SH-SY5Y (cell line): ENCODE measurements at regions not wholly inside any gene's neighbourhood (a gene's known extent, or its start where the extent isn't known, plus 50 kb on each side); places are given as distances from the start of the nearest gene placed in this dataset.
A peak's percentile ranks its signal among the peaks of the same experiment; 100 is the strongest.

Source experiments
- GATA2 ChIP-seq: IDR thresholded peaks from 2 replicates; pipeline ENCODE4 v1.6.1; 2011; ENCODE audit warnings: mild to moderate bottlenecking, low read depth, low read length
- GATA3 ChIP-seq: IDR thresholded peaks from 2 replicates; pipeline ENCODE4 v1.6.1; 2011; ENCODE audit warnings: low read depth, mild to moderate bottlenecking, low read length, moderate library complexity

GRCh38 chr2:225136552-225136951, 94.3 kb upstream of the DOCK10 start:
- no peak for TF ChIP-seq GATA3
- TF ChIP-seq GATA2 = no peak

GRCh38 chr2:225131898-225132297, 89.6 kb upstream of the DOCK10 start:
- TF ChIP-seq GATA3 (no peak), GATA2 (no peak)

- TF ChIP-seq GATA3 = no peak
- TF ChIP-seq GATA2 = no peak
Measured at GRCh38 chr2:225130093-225130492, 87.8 kb upstream of the DOCK10 start.

GRCh38 chr2:225124311-225125017, 82.2 kb upstream of the DOCK10 start:
- no peak for TF ChIP-seq GATA2
- no peak for TF ChIP-seq GATA3

GRCh38 chr2:225122583-225123486, 80.6 kb upstream of the DOCK10 start:
- TF ChIP-seq GATA2 = no peak
- no peak for TF ChIP-seq GATA3

GRCh38 chr2:225122007-225122406, 79.7 kb upstream of the DOCK10 start:
- TF ChIP-seq GATA3 (no peak), GATA2 (no peak)

- no peak for TF ChIP-seq GATA3
- TF ChIP-seq GATA2 = no peak
Measured at GRCh38 chr2:225120186-225120585, 77.9 kb upstream of the DOCK10 start.

GRCh38 chr2:225117051-225117716, 74.9 kb upstream of the DOCK10 start:
- TF ChIP-seq GATA3 = no peak
- no peak for TF ChIP-seq GATA2

- no peak for TF ChIP-seq GATA3
- no peak for TF ChIP-seq GATA2
Measured at GRCh38 chr2:225114786-225115323, 72.6 kb upstream of the DOCK10 start.

- TF ChIP-seq GATA2 (peak; percentile 31; the same call in 1 of the 2 replicates), GATA3 (no peak)
Measured at GRCh38 chr2:225113371-225114015, 71.2 kb upstream of the DOCK10 start.

GRCh38 chr2:225112362-225113126, 70.3 kb upstream of the DOCK10 start:
- no peak for TF ChIP-seq GATA2
- no peak for TF ChIP-seq GATA3

- no peak for TF ChIP-seq GATA3
- TF ChIP-seq GATA2 = no peak
Measured at GRCh38 chr2:225108805-225109204, 66.5 kb upstream of the DOCK10 start.

- TF ChIP-seq GATA3 (no peak), GATA2 (no peak)
Measured at GRCh38 chr2:225104971-225105370, 62.7 kb upstream of the DOCK10 start.
